K562 (cell line): ENCODE measurements at regions not wholly inside any gene's neighbourhood (a gene's known extent, or its start where the extent isn't known, plus 50 kb on each side); places are given as distances from the start of the nearest gene placed in this dataset.
A peak's percentile ranks its signal among the peaks of the same experiment; 100 is the strongest.
"Not testable (repeated sequence)": the region's sequence is repeated elsewhere in the genome, so short reads cannot be mapped to it uniquely, and the experiment has no call there.

ENCODE experiments used
- ATAC-seq: fragments of 200-7000 bp; cut with Tn5 transposase; 3 replicates; pipeline ENCODE4 v1.9.1; 2020; ENCODE audit warnings: moderate library complexity
- BruUV-seq: library from RNA; stranded (reverse); fragments of 400-500 nt; replicated peaks from 2 replicates; lab custom pipeline; 2021; lab: Mats Ljungman, UMichigan
- CTCF ChIA-PET: fragments of 300-600 bp; formaldehyde crosslinking; extraction: SDS; loops from one replicate; lab custom pipeline; 2021; ENCODE audit warnings: low intra/inter-chr PET ratio; lab: Yijun Ruan, JAX
- POLR2A ChIA-PET: fragments of 300-600, 350-650 bp; sonication (Branson Sonifier 250); formaldehyde crosslinking; extraction: SDS; loops from one replicate; lab custom pipeline; 2021; ENCODE audit warnings: antibody characterized with exemption, inconsistent platforms; lab: Yijun Ruan, JAX
- DNase-seq, 4 experiments: peaks; one replicate each; pipeline versions ENCODE4 v3.0.0 to v3.0.0-alpha.2; 2011 to 2018; ENCODE audit warnings: low spot score in 3 of 4, mixed read lengths in 3 of 4; ENCODE audit errors: extremely low read depth in 1 of 4
- FAIRE-seq: peaks from 2 replicates; lab custom pipeline; 2011; peaks lifted over from hg19 to GRCh38; lab: Jason Lieb, UNC
- H2AFZ ChIP-seq: 2 replicates; pipeline ENCODE4 v1.6.0; 2011; ENCODE audit warnings: low read depth, low read length, control low read depth, inconsistent platforms
- H3K27ac ChIP-seq: fragments of 200-600 bp; 3 replicates; pipeline ENCODE4 v1.8.0; 2011; ENCODE audit warnings: low read depth, mild to moderate bottlenecking, control low read depth, inconsistent platforms, low read length, moderate library complexity, mixed read lengths; ENCODE audit errors: extremely low read depth
- H3K27me3 ChIP-seq, 2 experiments: fragments of 300-600 bp in 1 of 2; 2 replicates in 1 of 2; 3 replicates in 1 of 2; pipeline versions ENCODE4 v1.6.0 to v1.8.0; 2011; ENCODE audit warnings: inconsistent platforms in 2 of 2, low read length in 2 of 2, mild to moderate bottlenecking in 1 of 2, mixed read lengths in 1 of 2, moderate library complexity in 1 of 2; ENCODE audit not compliant: control insufficient read depth in 2 of 2, insufficient read depth in 2 of 2
- H3K36me3 ChIP-seq: fragments of 300-600 bp; 3 replicates; pipeline ENCODE4 v1.8.0; 2011; ENCODE audit warnings: mild to moderate bottlenecking, low read length, inconsistent platforms; ENCODE audit not compliant: control insufficient read depth, insufficient read depth
- H3K4me1 ChIP-seq, 2 experiments: fragments of 200-600 bp in 1 of 2; replicated peaks in 1 of 2; 2 replicates in 1 of 2; 3 replicates in 1 of 2; pipeline versions ENCODE4 v1.5.1 to v1.8.0; 2011; ENCODE audit warnings: inconsistent platforms in 2 of 2, low read length in 2 of 2, mild to moderate bottlenecking in 1 of 2, mixed read lengths in 1 of 2, moderate library complexity in 1 of 2; ENCODE audit not compliant: control insufficient read depth in 2 of 2, insufficient read depth in 2 of 2
- H3K4me2 ChIP-seq: 2 replicates; pipeline ENCODE4 v1.6.1; 2011; ENCODE audit warnings: low read length, control low read depth, inconsistent platforms, mixed read lengths; ENCODE audit not compliant: insufficient read depth
- H3K4me3 ChIP-seq: fragments of 200-600 bp; sonication (generic), shearing (Covaris generic); 2 replicates; pipeline ENCODE4 v1.5.1; 2016; ENCODE audit warnings: control low read depth, inconsistent platforms
- H3K79me2 ChIP-seq: fragments of 200-600 bp; 3 replicates; pipeline ENCODE4 v1.8.0; 2011; ENCODE audit warnings: low read length, inconsistent platforms; ENCODE audit not compliant: control insufficient read depth, insufficient read depth
- H3K9ac ChIP-seq, 2 experiments: 2 replicates each; pipeline versions ENCODE4 v1.6.0 to v1.6.1; 2011; ENCODE audit warnings: low read depth in 2 of 2, low read length in 2 of 2, control low read depth in 1 of 2, inconsistent platforms in 1 of 2, mild to moderate bottlenecking in 1 of 2, mixed read lengths in 1 of 2; ENCODE audit not compliant: insufficient read depth in 1 of 2
- H3K9me1 ChIP-seq: one replicate; pipeline ENCODE4 v1.6.0; 2011; ENCODE audit warnings: inconsistent platforms, mild to moderate bottlenecking, low read length, moderate library complexity; ENCODE audit not compliant: control insufficient read depth, insufficient read depth
- H3K9me3 ChIP-seq: replicated peaks from 2 replicates; pipeline ENCODE4 v1.5.1; 2011; ENCODE audit warnings: low read depth, low read length, inconsistent platforms; ENCODE audit not compliant: control insufficient read depth, insufficient read depth
- H4K20me1 ChIP-seq: replicated peaks from 2 replicates; pipeline ENCODE4 v1.6.1; 2011; ENCODE audit warnings: low read length, inconsistent platforms, mixed read lengths; ENCODE audit not compliant: control insufficient read depth, insufficient read depth
- ADNP ChIP-seq: fragments of 200-800 bp; sonication (Bioruptor generic); IDR thresholded peaks from 2 replicates; pipeline ENCODE4 v1.6.1; 2016; ENCODE audit warnings: missing genetic modification characterization, missing compliant biosample characterization
- ID3 ChIP-seq, 2 experiments: fragments of 250-450 bp in 1 of 2; fragments of 450-650 bp in 1 of 2; sonication (Bioruptor Pico) in 1 of 2; IDR thresholded peaks; 2 replicates each; pipeline versions ENCODE4 v1.6.1 to v1.8.0; 2016 to 2021; ENCODE audit warnings: mild to moderate bottlenecking in 2 of 2, moderate library complexity in 2 of 2, missing compliant biosample characterization in 1 of 2, missing genetic modification characterization in 1 of 2
- PHB2 ChIP-seq: fragments of 450-650 bp; IDR thresholded peaks from 2 replicates; pipeline ENCODE4 v1.6.1; 2017; ENCODE audit warnings: low read depth
- RBM25 ChIP-seq: fragments of 200-400 bp; formaldehyde crosslinking; IDR thresholded peaks from 2 replicates; pipeline ENCODE4 v1.6.1; 2018; ENCODE audit warnings: low read length, low read depth, moderate library complexity; ENCODE audit not compliant: severe bottlenecking
- ZNF146 ChIP-seq: IDR thresholded peaks from one replicate; pipeline ENCODE4 v1.6.1; 2018; ENCODE audit warnings: missing compliant biosample characterization; ENCODE audit not compliant: unreplicated experiment
- WGBS: fragments of 100-300 bp; shearing (Covaris generic); methylation state at CpG from one replicate; pipeline ENCODE4 v1.1.6; 2016; ENCODE audit warnings: low coverage, mixed read lengths; ENCODE audit not compliant: insufficient coverage; ENCODE audit errors: missing lambda C conversion rate; 5-methylcytosine and 5-hydroxymethylcytosine counted together
- in situ Hi-C: fragments of 300-500 bp; cut with MboI; formaldehyde crosslinking; loops from 4 replicates; pipeline ENCODE4 v1.15.0; 2018; ENCODE audit warnings: inconsistent platforms, mixed read lengths
- intact Hi-C: fragments of 100-400 bp; cut with micrococcal nuclease; formaldehyde crosslinking; loops from 2 replicates; pipeline ENCODE4 v1.14.2; 2022

- no peak for TF ChIP-seq ID3 (CRISPR knock-in tag; IDR thresholded peaks at IDR 0.05)
- no peak for TF ChIP-seq ID3 (tag; IDR thresholded peaks at IDR 0.05)
- no peak for TF ChIP-seq PHB2
These were observed 405.5 kb downstream of the UTRN start (continued) for GRCh38 chr6:144690666-144691065.

DNA sequence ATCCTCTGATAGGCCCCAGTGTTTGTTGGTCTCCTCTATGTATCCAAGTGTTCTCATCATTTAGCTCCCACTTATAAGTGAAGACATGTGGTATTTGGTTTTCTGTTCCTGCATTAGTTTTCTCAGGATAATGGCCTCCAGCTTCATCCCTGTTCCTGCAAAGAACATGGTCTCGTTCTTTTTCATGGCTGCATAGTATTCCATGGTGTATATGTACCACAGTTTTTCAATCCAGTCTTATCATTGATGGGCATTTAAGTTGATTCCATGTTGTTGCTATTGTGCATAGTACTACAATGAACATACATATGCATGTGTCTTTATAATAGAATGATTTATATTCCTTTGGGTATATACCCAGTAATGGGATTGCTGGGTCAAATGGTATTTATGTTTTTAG lies 406.9 kb downstream of the UTRN start:
- H3K79me2 ChIP-seq, H3K4me3 ChIP-seq, H3K36me3 ChIP-seq, ATAC-seq, H2AFZ ChIP-seq, H3K27me3 ChIP-seq, BruUV-seq, H3K27ac ChIP-seq, H3K9ac ChIP-seq, FAIRE-seq, H4K20me1 ChIP-seq: not testable (repeated sequence)
- TF ChIP-seq ADNP (tag) (0 out of 2 replicates have a peak, but pooled peaks have one; percentile 46), RBM25 (peak; percentile 56), ZNF146 (CRISPR knock-in tag) (peak; percentile 99)
- TF ChIP-seq, all 486 proteins: peak for 3; not testable (repeated sequence) for 483
- CTCF ChIA-PET, POLR2A ChIA-PET, H3K4me1 ChIP-seq, H3K4me2 ChIP-seq, H3K9me1 ChIP-seq, DNase-seq, H3K9me3 ChIP-seq, intact Hi-C loops, in situ Hi-C loops: not testable (repeated sequence)
- WGBS = 6% methylated on average over 1 of the region's 1 CpG
